BJ (cell line): ENCODE measurements at regions not wholly inside any gene's neighbourhood (a gene's known extent, or its start where the extent isn't known, plus 50 kb on each side); places are given as distances from the start of the nearest gene placed in this dataset.

Source experiments
- CTCF ChIA-PET: fragments of 350-600 bp; formaldehyde crosslinking; extraction: SDS; loops from one replicate; lab custom pipeline; 2021; ENCODE audit warnings: antibody characterized with exemption, inconsistent platforms; lab: Yijun Ruan, JAX
- POLR2A ChIA-PET: fragments of 300-600 bp; sonication (Branson Sonifier 250); formaldehyde crosslinking; extraction: SDS; loops from one replicate; lab custom pipeline; 2021; ENCODE audit warnings: antibody characterized with exemption; lab: Charles Lee
- DNase-seq: peaks from one replicate; pipeline ENCODE4 v3.0.0-alpha.2; 2011; ENCODE audit warnings: low read depth
- H3K27me3 ChIP-seq: 2 replicates; pipeline ENCODE4 v1.6.0; 2011; ENCODE audit warnings: low read length; ENCODE audit not compliant: control insufficient read depth, insufficient read depth
- H3K36me3 ChIP-seq: 2 replicates; pipeline ENCODE4 v1.5.1; 2011; ENCODE audit warnings: low read length; ENCODE audit not compliant: control insufficient read depth, insufficient read depth
- H3K4me3 ChIP-seq: 2 replicates; pipeline ENCODE4 v1.5.1; 2011; ENCODE audit warnings: low read depth, mild to moderate bottlenecking, control low read depth, low read length
- CTCF ChIP-seq: IDR thresholded peaks from 2 replicates; pipeline ENCODE4 v1.5.1; 2011; ENCODE audit warnings: low read depth, mild to moderate bottlenecking, control low read depth, inconsistent platforms, low read length, moderate library complexity; ENCODE audit not compliant: insufficient read depth

GRCh38 chr12:19706936-19707335, 267.6 kb downstream of the AEBP2 start:
- Histone ChIP-seq H3K27me3 (no peaks in the 10 kb centered on the region), H3K36me3 (no peaks in the 10 kb centered on the region), H3K4me3 (no peak overlapping the region)
- POLR2A ChIA-PET: no interaction called here
- DNase-seq: no peak
- TF ChIP-seq CTCF: no peak
- CTCF ChIA-PET: no interaction called here

GRCh38 chr12:19707948-19708409, 268.7 kb downstream of the AEBP2 start:
- Histone ChIP-seq H3K36me3 (no peaks in the 10 kb centered on the region), H3K27me3 (no peaks in the 10 kb centered on the region), H3K4me3 (no peak overlapping the region)
- TF ChIP-seq CTCF: 0 out of 2 replicates have a peak, but pooled peaks have one; percentile 17
- DNase-seq: no peak
- POLR2A ChIA-PET: no interaction called here
- CTCF ChIA-PET: no interaction called here

GRCh38 chr12:19709889-19710288, 270.6 kb downstream of the AEBP2 start:
- POLR2A ChIA-PET: no interaction called here

GRCh38 chr12:19710811-19711793, 271.8 kb downstream of the AEBP2 start:
- Histone ChIP-seq H3K36me3 (no peaks in the 10 kb centered on the region), H3K27me3 (no peaks in the 10 kb centered on the region), H3K4me3 (no peak overlapping the region)
- no peak for DNase-seq
- no peak for TF ChIP-seq CTCF
- ChIA-PET POLR2A (no interaction called here), CTCF (interaction anchor here (1.2 to 1.3 kb wide), 2 partner anchors 9 to 27 kb away, joined by 3 to 4 read pairs; no protein-coding TSS in a partner anchor)

More at GRCh38 chr12:19709889-19710288, 270.6 kb downstream of the AEBP2 start:
- CTCF ChIA-PET: interaction anchor here (1.3 kb wide), 1 partner anchor 10 kb away, joined by 4 read pairs; no protein-coding TSS in a partner anchor
- H3K4me3 ChIP-seq: no peak overlapping the region
- no peak for TF ChIP-seq CTCF
- H3K36me3 ChIP-seq: no peaks in the 10 kb centered on the region
- DNase-seq: no peak
- H3K27me3 ChIP-seq: no peaks in the 10 kb centered on the region

- CTCF ChIA-PET: interaction anchor here (1.2 kb wide), 1 partner anchor 26 kb away, joined by 3 read pairs; no protein-coding TSS in a partner anchor
- no peak overlapping the region for H3K4me3 ChIP-seq
- no peaks in the 10 kb centered on the region for H3K36me3 ChIP-seq
- peak; percentile 35 for DNase-seq
- TF ChIP-seq CTCF: no peak
- no peaks in the 10 kb centered on the region for H3K27me3 ChIP-seq
- POLR2A ChIA-PET: no interaction called here
Measured at GRCh38 chr12:19712041-19712440, 272.7 kb downstream of the AEBP2 start.
